Stimulated activated naive CD8-positive, alpha-beta T cell treated with anti-CD3 and anti-CD28 coated beads, Interleukin-15, amount 100 ng/mL, for 72 hours (primary cell): ENCODE measurements at regions not wholly inside any gene's neighbourhood (a gene's known extent, or its start where the extent isn't known, plus 50 kb on each side); places are given as distances from the start of the nearest gene placed in this dataset.
A peak's percentile ranks its signal among the peaks of the same experiment; 100 is the strongest.

Source experiments
- ATAC-seq: fragments of 150-1000 bp; cut with Tn5 transposase; 2 replicates; pipeline ENCODE4 v1.10.0; 2021; ENCODE audit warnings: mild to moderate bottlenecking, moderate library complexity
- DNase-seq, 2 donors: peaks; one replicate each; pipeline ENCODE4 v3.0.0; 2021 to 2022
- H3K27ac Mint-ChIP-seq, 2 donors: one replicate each; pipeline ENCODE4 v1.8.0; 2022; ENCODE audit warnings: mild to moderate bottlenecking in 2 of 2, mixed read lengths in 2 of 2, moderate library complexity in 2 of 2
- H3K27me3 Mint-ChIP-seq: one replicate; pipeline ENCODE4 v1.8.0; 2022; ENCODE audit warnings: mixed read lengths
- H3K4me1 Mint-ChIP-seq: one replicate; pipeline ENCODE4 v1.8.0; 2022; ENCODE audit warnings: mild to moderate bottlenecking, mixed read lengths
- H3K4me3 Mint-ChIP-seq, 2 donors: one replicate each; pipeline ENCODE4 v1.8.0; 2022; ENCODE audit warnings: mild to moderate bottlenecking in 2 of 2, mixed read lengths in 2 of 2, moderate library complexity in 1 of 2
- H3K9me3 Mint-ChIP-seq, 2 donors: one replicate each; pipeline ENCODE4 v1.8.0; 2022; ENCODE audit warnings: mixed read lengths in 2 of 2

DNA sequence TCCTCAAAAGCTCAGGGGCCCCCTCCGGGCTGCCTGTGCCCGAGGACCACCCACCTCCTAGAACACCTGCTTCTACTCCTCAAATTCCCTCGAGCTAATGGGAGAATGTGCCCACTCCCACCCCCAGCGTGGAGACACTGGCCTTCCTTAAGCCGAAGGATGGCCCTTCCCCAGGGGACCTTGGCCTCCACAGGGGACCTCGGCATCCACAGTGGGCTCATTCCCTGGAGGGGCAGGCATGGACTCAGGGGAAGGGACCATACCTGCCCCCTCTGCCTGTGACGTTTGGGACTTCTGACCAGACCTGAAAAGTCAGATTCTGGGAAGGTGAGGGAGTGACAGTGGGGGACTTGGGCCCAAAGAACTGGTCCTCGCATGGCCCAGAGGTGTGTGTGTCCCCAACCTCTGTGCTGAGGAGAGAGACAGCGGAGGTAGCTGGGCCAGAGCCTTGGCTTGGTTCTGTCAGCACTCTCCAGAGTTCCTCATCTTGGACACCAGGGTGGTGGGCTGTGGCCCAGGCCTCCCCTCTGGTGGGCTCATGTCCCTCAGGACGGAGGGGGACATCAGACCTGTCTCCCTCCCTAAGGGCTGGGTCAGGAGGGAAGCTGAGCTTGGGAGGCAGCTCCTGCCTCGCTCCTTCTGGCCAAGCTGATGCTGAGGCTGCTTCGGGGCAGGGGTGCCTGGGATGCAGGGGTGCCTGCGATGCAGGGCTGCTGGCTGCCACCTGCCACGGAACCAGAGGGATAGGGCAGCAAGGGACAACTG is 240.4 kb downstream of the HAUS1 start:
- Mint-ChIP-seq H3K4me3 (peak overlapping the region in 1 of 2 donors; percentile 30), H3K27ac (peak overlapping the region in 1 of 2 donors; percentile 79), H3K4me1 (peaks cover 37% of the 10 kb centered on the region), H3K9me3 (no peaks in the 10 kb centered on the region), H3K27me3 (no peaks in the 10 kb centered on the region)
- DNase-seq = no peak
- ATAC-seq = peak; percentile 7

DNA sequence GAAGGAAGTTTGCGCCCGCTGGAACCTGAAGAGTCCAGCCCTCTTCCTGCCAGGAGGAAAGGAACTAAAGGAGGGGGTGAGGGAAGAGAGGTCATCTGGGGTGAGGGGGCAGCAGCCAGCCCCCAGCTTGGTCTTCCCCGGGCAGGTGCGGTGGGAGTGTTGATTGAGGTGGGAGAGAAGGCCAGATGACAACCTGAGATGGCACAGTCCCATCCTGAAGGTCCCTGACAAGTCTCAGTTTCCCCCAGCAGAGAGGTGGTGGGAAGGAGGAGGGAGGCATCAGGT is 240.9 kb downstream of the HAUS1 start:
- peaks cover 37% of the 10 kb centered on the region for H3K4me1 Mint-ChIP-seq
- no peaks in the 10 kb centered on the region for H3K9me3 Mint-ChIP-seq
- ATAC-seq (no peak), DNase-seq (no peak)
- no peak overlapping the region for H3K4me3 Mint-ChIP-seq
- no peak overlapping the region for H3K27ac Mint-ChIP-seq
- H3K27me3 Mint-ChIP-seq = no peaks in the 10 kb centered on the region

DNA sequence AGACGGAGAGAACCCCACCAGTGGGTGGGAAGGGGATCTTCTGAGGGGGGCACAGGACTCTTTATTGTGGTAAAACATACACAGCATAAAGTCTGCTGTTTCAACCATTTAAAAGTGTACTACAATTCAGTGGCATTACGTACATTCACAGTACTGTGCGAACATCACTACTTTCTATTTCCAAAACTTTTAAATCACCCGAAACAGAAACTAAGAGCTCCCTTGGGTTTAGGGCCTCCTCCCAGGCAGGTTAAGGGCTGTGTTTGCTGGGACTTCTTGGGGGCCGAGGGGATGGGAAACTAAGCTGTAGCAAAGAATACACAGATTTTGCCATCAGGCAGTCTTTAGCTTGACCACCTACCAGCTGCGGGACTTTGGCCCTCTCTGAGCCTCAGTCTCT is 242.0 kb downstream of the HAUS1 start:
- Mint-ChIP-seq H3K9me3 (no peaks in the 10 kb centered on the region), H3K4me1 (peaks cover 37% of the 10 kb centered on the region), H3K4me3 (no peak overlapping the region), H3K27me3 (no peaks in the 10 kb centered on the region), H3K27ac (peak overlapping the region in 1 of 2 donors; percentile 5)
- ATAC-seq (no peak), DNase-seq (no peak)

DNA sequence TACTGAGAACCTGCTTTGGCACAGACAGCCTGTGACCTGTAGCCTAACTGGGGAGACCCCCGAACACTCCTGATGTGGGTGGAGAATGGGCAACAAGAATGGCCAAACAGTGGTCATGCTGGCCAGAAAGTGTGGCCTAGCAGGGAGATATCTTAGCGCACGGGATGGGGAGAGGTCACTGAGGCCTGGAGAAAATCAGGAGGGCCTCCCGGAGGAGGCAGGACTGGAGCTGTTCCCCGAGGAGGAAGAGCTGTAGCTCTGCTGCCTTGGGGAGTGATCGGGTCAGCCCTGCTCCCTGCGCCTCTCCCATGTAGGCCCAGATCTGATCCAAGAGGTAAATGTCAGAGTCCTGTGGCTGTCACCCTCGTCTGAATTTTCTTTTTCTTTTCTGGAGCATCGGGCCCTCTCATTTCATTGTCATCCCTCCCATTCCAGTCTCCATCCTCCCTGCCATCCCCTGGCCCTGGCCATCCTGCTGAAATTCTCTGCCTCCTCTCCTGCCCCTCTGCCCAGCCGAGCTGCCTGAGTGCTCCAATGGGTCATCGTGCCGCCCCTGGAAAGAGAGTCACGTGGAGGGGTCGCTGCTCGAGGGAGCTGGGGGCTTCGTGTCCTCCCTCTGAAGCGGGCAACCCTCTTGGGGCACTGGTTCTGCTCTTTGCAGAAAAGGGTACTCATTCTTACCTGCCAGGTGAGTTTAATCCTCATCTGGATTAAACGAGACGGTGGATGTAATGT is 242.9 kb downstream of the HAUS1 start:
- Mint-ChIP-seq H3K27ac (no peak overlapping the region), H3K9me3 (no peaks in the 10 kb centered on the region), H3K4me3 (no peak overlapping the region), H3K27me3 (no peaks in the 10 kb centered on the region), H3K4me1 (peaks cover 37% of the 10 kb centered on the region)
- ATAC-seq (no peak), DNase-seq (no peak)

DNA sequence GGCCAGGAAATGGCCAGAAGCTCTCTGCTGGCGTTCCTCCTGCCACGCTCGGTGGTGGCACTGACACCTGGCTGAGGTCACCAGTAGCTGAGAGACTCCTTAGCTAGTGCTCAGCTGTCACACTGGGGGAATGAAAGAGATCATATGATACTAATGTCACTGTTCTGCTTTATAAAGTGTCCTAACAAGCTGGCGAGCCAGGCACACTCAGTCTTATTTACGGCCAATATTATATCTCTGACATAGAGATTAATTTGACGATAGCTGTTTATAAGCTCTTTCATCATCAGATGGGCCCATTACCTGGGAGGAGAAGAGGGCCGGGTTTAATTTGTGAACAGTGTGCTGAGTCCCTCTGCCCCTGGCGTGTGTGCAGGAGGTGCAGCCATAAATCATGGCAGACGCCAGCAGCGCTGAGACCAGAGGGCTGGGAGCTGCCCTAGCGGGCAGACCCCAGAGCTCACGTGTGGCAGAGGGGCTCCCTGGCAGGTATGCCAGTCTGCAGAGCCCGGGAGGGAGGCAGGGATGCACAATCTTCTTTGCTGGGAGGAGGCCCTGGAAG is 246.5 kb downstream of the HAUS1 start:
- DNase-seq (no peak), ATAC-seq (no peak)
- no peaks in the 10 kb centered on the region for H3K9me3 Mint-ChIP-seq
- H3K27ac Mint-ChIP-seq = no peak overlapping the region
- no peak overlapping the region for H3K4me3 Mint-ChIP-seq
- peaks cover 24% of the 10 kb centered on the region for H3K4me1 Mint-ChIP-seq
- H3K27me3 Mint-ChIP-seq = no peaks in the 10 kb centered on the region

DNA sequence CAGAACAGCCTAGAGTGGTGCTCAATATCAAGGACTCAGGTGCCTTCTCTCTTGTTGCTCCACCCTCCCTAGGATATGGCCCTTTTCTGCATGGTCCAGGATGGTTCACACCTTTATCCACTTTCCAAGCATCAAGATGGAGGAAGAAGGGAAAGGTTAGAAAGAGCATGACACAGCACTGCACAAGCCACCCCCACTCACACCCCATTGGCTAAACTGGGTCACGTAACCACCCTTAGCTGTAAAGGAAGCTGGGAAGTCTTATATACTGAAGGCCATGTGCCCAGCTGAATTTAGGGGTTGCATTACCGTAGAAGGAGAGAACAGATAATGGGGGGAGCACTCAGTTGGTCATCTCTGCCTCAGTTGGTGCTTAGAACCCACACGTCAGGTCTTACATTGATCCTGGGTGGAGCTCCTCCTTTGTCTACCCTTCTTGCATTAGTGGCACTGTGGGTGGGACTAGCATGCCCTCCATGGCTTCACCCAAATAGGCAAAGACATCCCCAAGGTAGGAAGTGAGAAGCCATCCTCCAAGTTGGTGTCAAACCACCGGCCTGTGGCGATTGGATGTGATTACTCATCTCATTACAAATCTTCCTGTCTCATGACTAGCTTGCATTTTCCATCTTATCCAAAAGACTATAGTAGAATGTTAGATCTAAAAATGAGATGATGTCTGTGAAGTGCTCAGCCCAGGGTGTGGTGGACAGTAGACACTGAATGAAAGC is 248.5 kb downstream of the HAUS1 start:
- Mint-ChIP-seq H3K4me1 (peaks cover 11% of the 10 kb centered on the region), H3K27ac (no peak overlapping the region), H3K27me3 (no peaks in the 10 kb centered on the region), H3K9me3 (no peaks in the 10 kb centered on the region), H3K4me3 (no peak overlapping the region)
- DNase-seq (no peak), ATAC-seq (no peak)

DNA sequence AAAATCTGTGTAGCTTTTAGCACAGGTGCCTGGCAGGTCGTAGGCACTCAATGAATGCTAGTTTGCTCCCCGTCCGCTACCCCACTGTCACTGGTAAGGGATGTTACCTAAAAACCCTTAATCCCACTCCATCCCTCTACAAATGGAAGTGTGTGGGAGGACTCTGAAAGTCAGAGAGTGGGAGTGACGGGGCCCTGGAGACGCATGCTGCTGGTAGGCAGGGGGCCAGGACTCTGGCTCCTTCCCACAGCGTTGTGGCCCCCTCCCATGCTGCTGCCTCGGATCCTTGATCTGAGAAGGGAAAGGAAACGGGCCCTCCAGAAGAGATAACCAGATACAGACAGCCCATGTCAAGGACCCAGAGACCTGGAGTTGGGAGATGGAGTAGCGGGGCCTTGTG is 249.3 kb downstream of the HAUS1 start:
- ATAC-seq = no peak
- DNase-seq = no peak
- Mint-ChIP-seq H3K27ac (no peak overlapping the region), H3K9me3 (no peaks in the 10 kb centered on the region), H3K27me3 (no peaks in the 10 kb centered on the region), H3K4me3 (no peak overlapping the region), H3K4me1 (peaks cover 11% of the 10 kb centered on the region)

GRCh38 chr18:46356278-46357033 is 252.3 kb downstream of the HAUS1 start:
- DNase-seq (no peak), ATAC-seq (no peak)
- Mint-ChIP-seq H3K4me3 (no peak overlapping the region), H3K9me3 (peaks cover 0 to 8% of the 10 kb centered on the region in 2 donors), H3K27ac (no peak overlapping the region), H3K4me1 (peaks cover 11% of the 10 kb centered on the region), H3K27me3 (no peaks in the 10 kb centered on the region)

DNA sequence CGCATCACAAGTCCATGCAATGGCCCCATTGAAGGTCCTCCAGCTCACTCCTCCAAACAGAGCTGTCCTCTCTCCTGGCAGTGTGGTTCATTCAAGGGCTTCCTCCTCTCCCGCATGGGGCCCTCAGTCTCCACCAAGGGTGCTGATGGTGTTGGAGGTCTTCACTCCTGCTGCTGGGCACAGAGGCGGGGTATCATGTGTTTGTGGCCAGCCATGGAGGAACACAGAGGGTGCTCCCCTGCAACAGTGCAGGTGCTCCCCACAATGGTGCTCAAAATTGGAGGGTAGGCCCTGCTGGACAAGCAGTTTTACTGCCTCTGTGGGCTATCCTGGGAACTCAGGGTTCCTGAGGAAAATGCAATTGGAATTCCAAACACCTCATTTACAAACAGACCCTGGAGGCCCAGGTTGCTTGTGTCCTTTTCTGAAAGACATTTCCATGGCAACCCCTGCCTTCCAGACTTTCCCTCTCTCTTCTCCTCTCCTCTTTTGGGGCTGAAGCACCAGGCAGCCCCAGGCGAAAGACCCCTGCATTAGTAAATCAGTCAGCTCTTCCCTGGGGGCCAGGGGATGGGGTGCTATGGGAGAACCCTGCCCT is 256.0 kb downstream of the HAUS1 start:
- Mint-ChIP-seq H3K4me1 (no peaks in the 10 kb centered on the region), H3K27ac (no peak overlapping the region), H3K9me3 (peaks cover 0 to 8% of the 10 kb centered on the region in 2 donors)

DNA sequence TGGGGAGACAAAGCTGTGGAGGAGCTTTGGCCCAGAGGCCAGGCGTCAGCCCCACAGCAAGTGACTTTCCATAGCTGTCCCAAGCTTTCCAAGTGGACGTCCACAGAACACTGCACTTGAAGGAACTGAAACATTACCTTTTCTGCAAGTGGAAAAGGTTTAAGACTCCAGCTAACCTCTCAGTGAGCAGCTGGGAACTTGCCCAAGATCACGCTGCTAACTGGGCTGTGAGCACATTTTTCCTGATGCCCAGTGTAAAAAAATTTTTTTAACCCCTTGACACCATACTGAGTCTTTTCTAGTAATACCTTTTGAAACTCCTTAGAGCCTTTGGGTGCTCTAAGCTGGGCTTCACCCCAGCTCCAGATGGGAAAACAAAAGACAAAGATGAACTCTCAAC is 256.7 kb downstream of the HAUS1 start:
- Mint-ChIP-seq H3K4me3 (no peak overlapping the region), H3K4me1 (no peaks in the 10 kb centered on the region), H3K27me3 (no peaks in the 10 kb centered on the region), H3K27ac (no peak overlapping the region), H3K9me3 (peaks cover 0 to 8% of the 10 kb centered on the region in 2 donors)
- no peak for ATAC-seq
- no peak for DNase-seq

More for the DNA sequence above, 256.0 kb downstream of the HAUS1 start:
- no peak for ATAC-seq
- no peaks in the 10 kb centered on the region for H3K27me3 Mint-ChIP-seq
- DNase-seq = no peak
- H3K4me3 Mint-ChIP-seq = no peak overlapping the region

GRCh38 chr18:46362533-46362932 is 258.3 kb downstream of the HAUS1 start:
- ATAC-seq (no peak), DNase-seq (no peak)
- Mint-ChIP-seq H3K9me3 (peaks cover 0 to 8% of the 10 kb centered on the region in 2 donors), H3K27me3 (no peaks in the 10 kb centered on the region), H3K27ac (no peak overlapping the region), H3K4me3 (no peak overlapping the region), H3K4me1 (no peaks in the 10 kb centered on the region)

DNA sequence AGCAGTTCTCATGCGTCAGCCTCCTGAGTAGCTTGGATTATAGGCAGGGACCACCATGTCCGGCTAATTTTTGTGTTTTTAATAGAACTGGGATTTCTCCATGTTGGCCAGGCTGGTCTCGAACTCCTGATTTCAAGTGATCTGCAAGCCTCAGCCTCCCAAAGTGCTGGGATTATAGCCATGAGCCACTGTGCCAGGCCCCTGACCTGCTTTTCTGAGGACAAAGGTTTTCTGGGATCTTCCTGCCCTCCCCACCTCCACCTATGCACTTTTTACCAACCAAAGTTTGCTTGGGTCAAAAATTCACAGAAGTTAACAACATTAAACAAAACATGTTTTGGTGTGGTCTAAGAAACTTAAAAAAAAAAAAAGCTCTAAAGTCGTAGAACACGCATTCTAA is 259.9 kb downstream of the HAUS1 start:
- no peak overlapping the region for H3K4me3 Mint-ChIP-seq
- H3K27ac Mint-ChIP-seq = no peak overlapping the region
- H3K9me3 Mint-ChIP-seq = peaks cover 0 to 5% of the 10 kb centered on the region in 2 donors
- no peaks in the 10 kb centered on the region for H3K27me3 Mint-ChIP-seq
- H3K4me1 Mint-ChIP-seq = no peaks in the 10 kb centered on the region
- DNase-seq (no peak), ATAC-seq (no peak)

GRCh38 chr18:46366201-46366600 is 262.0 kb downstream of the HAUS1 start:
- no peak for ATAC-seq
- H3K27ac Mint-ChIP-seq = no peak overlapping the region
- no peaks in the 10 kb centered on the region for H3K4me1 Mint-ChIP-seq

DNA sequence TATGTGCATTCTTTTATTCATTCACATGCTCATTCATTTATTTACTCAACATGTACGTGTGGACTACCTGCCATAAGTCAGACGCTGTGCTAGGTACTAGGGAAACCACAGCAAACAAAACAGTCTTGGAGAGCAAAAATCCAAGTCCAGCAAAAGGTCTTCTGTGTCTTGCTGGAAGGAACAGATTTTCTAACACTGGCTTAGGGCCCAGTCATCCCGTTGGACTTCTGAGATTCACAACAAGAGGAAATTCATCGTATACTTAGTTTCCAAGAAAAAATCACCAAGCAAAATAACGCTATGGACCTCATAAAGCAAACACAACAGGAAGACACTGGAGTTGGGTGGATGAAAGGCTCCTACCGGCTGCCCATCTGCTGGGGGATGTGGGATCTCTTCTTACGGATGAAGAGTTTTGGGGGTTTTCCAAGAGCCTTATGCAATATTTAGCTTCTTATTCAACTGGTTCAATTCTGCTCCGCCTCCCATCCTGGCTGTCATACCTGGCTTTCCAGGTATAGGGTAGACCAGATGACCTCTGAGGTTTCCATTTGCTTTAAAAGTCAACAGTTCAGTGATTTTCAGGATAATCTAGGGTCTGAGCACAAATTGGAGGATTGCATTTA is 262.7 kb downstream of the HAUS1 start:
- no peaks in the 10 kb centered on the region for H3K9me3 Mint-ChIP-seq
- H3K27ac Mint-ChIP-seq = no peak overlapping the region
- no peaks in the 10 kb centered on the region for H3K4me1 Mint-ChIP-seq
- no peak for DNase-seq
- no peak for ATAC-seq
- no peaks in the 10 kb centered on the region for H3K27me3 Mint-ChIP-seq
- no peak overlapping the region for H3K4me3 Mint-ChIP-seq

More at GRCh38 chr18:46366201-46366600, 262.0 kb downstream of the HAUS1 start:
- H3K27me3 Mint-ChIP-seq = no peaks in the 10 kb centered on the region
- no peaks in the 10 kb centered on the region for H3K9me3 Mint-ChIP-seq
- no peak overlapping the region for H3K4me3 Mint-ChIP-seq
- DNase-seq = no peak
